Effector CD4-positive, alpha-beta T cell (primary cell): ENCODE measurements at regions not wholly inside any gene's neighbourhood (a gene's known extent, or its start where the extent isn't known, plus 50 kb on each side); places are given as distances from the start of the nearest gene placed in this dataset.
"Not testable (repeated sequence)": the region's sequence is repeated elsewhere in the genome, so short reads cannot be mapped to it uniquely, and the experiment has no call there.

Experiments
- DNase-seq: peaks from one replicate; pipeline ENCODE4 v3.0.0-alpha.2; 2020

GRCh38 chr14:105601360-105602242, 75.2 kb downstream of the TMEM121 start:
- DNase-seq, result no peak

GRCh38 chr14:105602243-105602750, 75.9 kb downstream of the TMEM121 start:
- DNase-seq, result no peak

- no peak for DNase-seq
Observed at GRCh38 chr14:105602799-105603793, 76.7 kb downstream of the TMEM121 start.

GRCh38 chr14:105604531-105605463, 78.4 kb downstream of the TMEM121 start:
- DNase-seq, result not testable (repeated sequence)

GRCh38 chr14:105605464-105606304, 79.3 kb downstream of the TMEM121 start:
- no peak for DNase-seq

GRCh38 chr14:105606305-105606975, 80.1 kb downstream of the TMEM121 start:
- not testable (repeated sequence) for DNase-seq

- DNase-seq, result not testable (repeated sequence)
Observed at GRCh38 chr14:105607025-105607424, 80.6 kb downstream of the TMEM121 start.

GRCh38 chr14:105614987-105615386, 88.6 kb downstream of the TMEM121 start:
- DNase-seq, result not testable (repeated sequence)

- not testable (repeated sequence) for DNase-seq
Observed at GRCh38 chr14:105615986-105616801, 89.8 kb downstream of the TMEM121 start.

GRCh38 chr14:105616802-105617192, 90.4 kb downstream of the TMEM121 start:
- DNase-seq, result no peak

- no peak for DNase-seq
Observed at GRCh38 chr14:105617201-105617777, 90.9 kb downstream of the TMEM121 start.

GRCh38 chr14:105617805-105618204, 91.4 kb downstream of the TMEM121 start:
- DNase-seq, result not testable (repeated sequence)

GRCh38 chr14:105619324-105619723, 92.9 kb downstream of the TMEM121 start:
- DNase-seq, result not testable (repeated sequence)

- not testable (repeated sequence) for DNase-seq
Observed at GRCh38 chr14:105620178-105620864, 93.9 kb downstream of the TMEM121 start.

- not testable (repeated sequence) for DNase-seq
Observed at GRCh38 chr14:105620865-105621471, 94.6 kb downstream of the TMEM121 start.

- DNase-seq, result not testable (repeated sequence)
Observed at GRCh38 chr14:105621479-105622328, 95.3 kb downstream of the TMEM121 start.
